ENCODE measurements at regions not wholly inside any gene's neighbourhood (a gene's known extent, or its start where the extent isn't known, plus 50 kb on each side); places are given as distances from the start of the nearest gene placed in this dataset.

DNA sequence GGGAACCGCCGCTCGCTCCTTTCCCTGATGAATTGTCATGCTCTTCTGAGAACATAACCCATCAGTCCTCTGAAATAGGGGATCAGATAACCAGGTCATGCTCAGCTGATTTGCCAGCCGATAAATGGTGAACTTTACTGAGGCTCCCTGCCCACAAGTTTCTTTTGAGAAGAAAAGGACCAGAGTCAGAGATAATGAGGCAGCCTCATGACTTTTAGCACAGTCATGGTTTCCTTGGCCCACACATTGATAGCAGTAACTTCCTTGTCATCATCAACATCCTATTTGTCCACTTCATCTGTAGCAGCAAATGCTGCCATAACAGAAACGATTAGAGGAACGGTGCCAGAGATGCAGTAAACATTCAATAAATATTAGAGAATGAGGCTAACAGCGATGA lies 509.0 kb downstream of the GATA3 start:
- TF ChIP-seq POLR2A (IDR thresholded peaks at IDR 0.05; ENCODE audit: low read length) (no peak), ZSCAN20 (CRISPR knock-in tag; IDR thresholded peaks at IDR 0.05) (no peak), EP300 (IDR thresholded peaks at IDR 0.05) (no peak), RCOR1 (IDR thresholded peaks at IDR 0.05; ENCODE audit: low read depth, low read length) (no peak), RFX5 (IDR thresholded peaks at IDR 0.05) (no peak), ZFP36 (IDR thresholded peaks at IDR 0.05; ENCODE audit: borderline replicate concordance, partially characterized antibody) (no peak)
- TF ChIP-seq, protein P1, sequence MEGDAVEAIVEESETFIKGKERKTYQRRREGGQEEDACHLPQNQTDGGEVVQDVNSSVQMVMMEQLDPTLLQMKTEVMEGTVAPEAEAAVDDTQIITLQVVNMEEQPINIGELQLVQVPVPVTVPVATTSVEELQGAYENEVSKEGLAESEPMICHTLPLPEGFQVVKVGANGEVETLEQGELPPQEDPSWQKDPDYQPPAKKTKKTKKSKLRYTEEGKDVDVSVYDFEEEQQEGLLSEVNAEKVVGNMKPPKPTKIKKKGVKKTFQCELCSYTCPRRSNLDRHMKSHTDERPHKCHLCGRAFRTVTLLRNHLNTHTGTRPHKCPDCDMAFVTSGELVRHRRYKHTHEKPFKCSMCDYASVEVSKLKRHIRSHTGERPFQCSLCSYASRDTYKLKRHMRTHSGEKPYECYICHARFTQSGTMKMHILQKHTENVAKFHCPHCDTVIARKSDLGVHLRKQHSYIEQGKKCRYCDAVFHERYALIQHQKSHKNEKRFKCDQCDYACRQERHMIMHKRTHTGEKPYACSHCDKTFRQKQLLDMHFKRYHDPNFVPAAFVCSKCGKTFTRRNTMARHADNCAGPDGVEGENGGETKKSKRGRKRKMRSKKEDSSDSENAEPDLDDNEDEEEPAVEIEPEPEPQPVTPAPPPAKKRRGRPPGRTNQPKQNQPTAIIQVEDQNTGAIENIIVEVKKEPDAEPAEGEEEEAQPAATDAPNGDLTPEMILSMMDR (IDR thresholded peaks at IDR 0.05) = no peak
